ENCODE measurements at regions not wholly inside any gene's neighbourhood (a gene's known extent, or its start where the extent isn't known, plus 50 kb on each side); places are given as distances from the start of the nearest gene placed in this dataset.
"Not testable (repeated sequence)": the region's sequence is repeated elsewhere in the genome, so short reads cannot be mapped to it uniquely, and the experiment has no call there.

DNA sequence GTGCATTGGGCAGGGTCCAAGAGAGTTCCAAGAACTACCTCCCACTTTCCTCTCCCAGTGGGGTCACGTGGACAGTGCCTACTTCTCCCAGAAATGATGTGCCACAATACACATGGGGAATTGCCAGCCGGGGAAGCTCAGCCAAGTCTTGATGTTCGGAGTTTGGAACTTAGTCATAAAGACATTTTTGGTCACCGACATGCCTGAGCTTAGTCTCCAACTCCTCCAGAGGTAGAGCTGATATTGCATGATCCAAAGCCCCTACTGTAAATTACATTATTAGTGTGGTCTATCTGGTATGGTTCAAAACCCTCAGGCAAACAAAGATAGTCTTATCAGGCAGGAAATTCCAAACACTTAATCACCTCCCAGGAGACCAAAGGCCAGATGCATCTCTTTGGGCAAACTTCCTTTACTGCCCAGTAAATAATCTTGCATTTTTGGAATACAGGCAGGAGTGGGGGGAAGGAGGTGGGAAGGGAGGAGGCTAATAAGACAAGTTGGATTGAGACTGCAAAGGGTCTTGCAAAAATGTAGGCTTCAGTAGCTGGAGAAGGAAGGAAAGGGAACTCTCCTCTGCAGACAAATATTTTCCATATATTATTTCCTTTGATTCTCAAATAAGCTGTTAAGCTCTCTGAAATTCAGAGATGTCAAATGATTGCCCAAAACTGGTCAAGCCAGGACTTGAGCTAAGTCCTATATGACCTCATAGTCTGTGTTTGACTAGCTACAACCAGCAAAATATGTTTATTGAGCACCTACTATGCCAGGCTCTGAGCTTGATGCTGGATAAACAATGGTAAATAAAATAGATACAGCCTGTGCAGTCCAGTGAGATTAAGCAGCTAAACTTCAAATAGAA lies 99.4 kb downstream of the DRD1 start:
- DNase-seq = no peak

DNA sequence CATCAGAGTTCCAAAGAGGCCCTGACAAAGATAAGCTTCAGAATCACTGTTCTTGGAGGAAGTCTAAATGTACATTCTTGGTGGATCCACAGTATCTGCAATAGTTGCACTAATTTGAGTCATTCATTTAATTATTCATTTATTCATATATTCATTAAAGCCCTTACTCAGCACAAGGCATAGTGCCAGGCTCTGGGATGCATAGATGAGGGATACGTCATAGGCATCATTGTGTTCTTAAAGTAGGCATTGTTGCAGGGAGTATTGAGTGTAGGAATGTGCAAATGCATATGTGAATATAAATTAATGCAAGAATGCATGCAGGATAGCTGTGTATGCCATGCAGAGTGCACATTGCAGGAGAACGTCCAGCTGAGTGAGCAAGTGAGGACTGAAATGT lies 100.7 kb downstream of the DRD1 start:
- DNase-seq = no peak

DNA sequence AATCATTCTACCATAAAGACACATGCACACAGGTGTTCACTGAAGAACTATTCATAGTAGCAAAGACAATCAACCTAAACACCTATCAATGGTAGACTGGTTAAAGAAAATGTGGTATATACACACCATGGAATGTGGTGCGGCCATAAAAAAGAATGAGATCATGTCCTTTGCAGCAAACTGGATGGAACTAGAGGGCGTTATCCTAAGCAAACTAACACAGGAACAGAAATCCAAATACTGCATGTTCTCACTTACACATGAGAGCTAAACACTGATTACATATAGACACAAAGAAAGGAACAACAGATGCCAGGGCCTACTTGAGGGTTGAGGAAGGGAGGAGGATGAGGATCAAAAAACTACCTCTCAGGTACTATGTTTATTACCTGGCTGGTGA lies 103.8 kb downstream of the DRD1 start:
- no peak for DNase-seq

DNA sequence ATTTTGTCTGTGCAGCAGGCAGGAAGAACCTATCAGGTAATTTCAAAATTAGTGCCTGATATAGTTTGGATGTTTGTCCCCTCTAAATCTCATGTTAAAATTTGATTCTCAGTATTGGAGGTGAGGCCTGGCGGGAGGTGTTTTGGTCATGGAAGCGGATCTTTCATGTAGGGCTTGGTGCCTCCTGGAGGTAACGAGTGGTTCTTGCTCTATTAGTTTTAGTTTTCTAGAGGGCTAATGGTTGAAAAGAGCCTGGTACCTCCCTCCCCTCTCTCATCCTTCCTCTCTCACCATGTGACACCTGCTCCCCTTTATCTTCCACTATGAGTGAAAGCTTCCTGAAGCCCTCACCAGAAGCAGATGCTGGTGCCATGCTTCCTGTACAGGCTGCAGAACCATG lies 106.3 kb downstream of the DRD1 start:
- no peak for DNase-seq

DNA sequence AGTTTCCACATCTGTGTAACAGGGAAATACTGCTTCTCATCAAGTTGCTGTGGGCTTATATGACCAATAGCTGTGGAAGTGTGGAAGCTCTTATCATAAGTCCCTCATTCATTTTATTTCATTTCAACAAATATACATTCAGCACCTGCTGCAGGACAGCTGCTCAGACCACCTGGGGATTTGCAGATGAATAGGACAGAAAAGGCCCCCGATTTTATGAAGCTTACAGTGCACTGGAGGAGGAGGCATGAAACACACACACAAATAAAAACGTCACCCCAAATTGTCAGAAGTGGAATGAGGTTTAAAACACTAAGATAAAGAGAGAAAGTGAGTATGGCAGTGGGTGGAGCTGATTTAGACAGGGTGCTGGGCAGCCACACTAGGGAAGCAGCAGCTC lies 107.2 kb downstream of the DRD1 start:
- DNase-seq = no peak

DNA sequence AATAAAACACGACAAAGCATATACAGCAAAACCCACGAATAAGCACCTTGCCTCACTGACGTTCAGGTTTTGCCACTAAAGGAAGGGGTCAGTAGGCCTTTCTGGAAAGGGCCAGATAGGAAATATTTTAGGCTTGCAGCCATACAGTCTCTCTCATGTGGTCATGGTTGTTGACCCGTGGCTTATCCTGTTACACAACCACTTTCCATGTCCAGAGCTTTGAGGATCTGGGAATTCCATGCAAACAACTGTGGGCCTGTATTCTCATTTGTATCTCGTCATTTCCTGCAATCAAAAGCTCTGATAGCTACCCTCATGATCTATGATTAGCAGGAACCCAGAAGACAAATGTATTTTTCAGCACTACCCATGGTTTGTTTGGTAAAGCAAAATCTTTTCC lies 108.3 kb downstream of the DRD1 start:
- no peak for DNase-seq

DNA sequence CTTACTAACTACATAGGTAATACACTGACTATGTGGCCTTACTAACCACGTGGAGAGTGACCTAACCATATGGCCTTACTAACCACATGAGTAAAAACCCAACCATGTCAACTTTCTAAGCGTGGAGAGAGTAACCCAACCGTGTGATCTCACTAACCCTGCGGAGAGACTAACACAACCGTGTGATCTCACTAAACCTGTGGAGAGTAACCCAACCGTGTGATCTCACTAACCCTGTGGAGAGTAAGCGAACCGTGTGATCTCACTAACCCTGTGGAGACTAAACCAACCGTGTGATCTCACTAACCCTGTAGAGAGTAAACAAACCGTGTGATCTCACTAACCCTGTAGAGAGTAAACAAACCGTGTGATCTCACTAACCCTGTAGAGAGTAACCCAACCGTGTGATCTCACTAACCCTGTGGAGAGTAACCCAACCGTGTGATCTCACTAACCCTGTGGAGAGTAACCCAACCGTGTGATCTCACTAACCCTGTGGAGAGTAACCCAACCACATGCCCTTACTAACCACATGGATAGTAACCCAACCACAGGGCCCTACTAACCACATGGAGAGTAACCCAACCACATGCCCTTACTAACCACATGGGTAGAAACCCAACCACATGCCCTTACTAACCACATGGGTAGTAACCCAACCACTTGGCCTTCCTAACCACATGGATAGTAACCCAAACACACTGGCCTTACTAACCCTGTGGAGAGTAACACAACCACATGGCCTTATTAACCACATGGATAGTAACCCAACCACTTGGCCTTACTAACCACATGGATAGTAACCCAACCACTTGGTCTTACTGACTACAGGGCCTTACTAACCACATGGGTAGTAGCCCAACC lies 112.6 kb downstream of the DRD1 start:
- not testable (repeated sequence) for DNase-seq

DNA sequence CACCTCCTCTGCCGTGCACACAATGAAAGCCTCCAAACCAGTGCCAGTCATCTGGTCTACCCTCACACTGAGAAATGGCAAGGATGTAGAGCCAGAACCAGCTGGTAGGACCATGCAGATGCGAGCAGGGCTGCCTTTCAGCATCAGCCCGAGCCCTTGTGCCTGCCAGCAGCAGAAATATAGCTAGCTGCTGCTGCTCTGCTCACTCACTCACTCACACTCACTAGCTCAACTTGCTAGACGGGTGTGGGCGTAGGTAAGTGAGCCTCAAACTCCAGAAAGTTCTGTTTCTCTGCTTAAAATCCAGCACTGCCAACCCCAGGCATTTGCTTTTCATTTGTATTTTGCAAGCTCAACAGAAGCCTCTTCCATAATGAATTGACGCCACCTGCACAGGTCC lies 114.0 kb downstream of the DRD1 start:
- DNase-seq = no peak

DNA sequence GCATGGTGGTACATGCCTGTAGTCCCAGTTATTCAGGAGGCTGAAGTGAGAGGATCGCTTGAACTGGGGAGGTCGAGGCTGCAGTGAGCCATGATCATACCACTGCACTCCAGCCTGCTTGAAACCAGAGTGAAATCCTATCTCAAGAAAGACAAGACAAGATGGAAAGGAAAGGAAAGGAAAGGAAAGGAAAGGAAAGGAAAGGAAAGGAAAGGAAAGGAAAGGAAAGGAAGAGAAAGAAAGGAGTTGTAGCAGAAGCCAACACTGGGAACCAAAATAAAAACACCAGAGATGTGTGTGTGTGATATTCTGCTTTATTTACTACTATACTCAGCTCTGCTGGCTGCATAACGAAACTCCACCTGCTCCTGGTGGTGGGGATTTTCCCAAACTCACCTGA lies 115.3 kb downstream of the DRD1 start:
- no peak for DNase-seq

DNA sequence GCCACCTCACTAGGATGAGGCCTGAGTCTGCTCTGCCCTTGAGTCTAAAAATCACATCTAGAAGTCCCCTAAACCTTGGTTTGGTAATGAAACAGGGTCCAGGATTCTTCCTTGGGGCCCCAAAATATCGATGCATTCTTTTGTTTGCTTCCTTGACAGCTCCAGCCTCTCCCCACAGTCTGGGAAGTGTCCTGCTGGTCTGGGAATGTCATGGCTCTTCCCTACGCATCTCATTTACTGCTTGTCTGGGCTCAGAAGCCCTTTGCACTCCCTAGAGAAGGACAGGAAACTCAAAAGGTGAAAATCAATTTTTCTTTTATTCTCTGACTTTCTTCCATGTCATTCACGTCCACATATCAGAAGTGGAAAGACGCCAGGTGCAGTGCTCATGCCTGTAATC lies 115.8 kb downstream of the DRD1 start:
- DNase-seq = no peak

DNA sequence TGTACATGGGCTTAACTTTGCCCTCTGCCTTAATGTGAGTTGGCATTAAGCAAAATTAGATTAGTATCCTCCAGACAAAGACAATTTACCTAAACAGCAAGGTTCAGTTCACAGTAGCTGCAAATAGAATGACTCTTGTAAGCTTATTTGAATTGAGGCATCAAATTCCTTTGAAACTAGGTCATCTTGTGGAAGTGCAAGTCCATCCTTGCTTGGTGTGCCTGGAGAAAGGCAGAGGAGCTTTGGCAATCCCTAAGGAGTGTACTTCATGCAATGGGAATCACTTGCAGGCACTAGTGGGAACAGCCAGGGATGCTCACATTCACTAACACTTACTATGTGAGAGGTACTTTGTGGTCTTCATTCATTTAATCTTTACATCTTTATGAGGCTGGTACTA lies 118.3 kb downstream of the DRD1 start:
- no peak for DNase-seq

DNA sequence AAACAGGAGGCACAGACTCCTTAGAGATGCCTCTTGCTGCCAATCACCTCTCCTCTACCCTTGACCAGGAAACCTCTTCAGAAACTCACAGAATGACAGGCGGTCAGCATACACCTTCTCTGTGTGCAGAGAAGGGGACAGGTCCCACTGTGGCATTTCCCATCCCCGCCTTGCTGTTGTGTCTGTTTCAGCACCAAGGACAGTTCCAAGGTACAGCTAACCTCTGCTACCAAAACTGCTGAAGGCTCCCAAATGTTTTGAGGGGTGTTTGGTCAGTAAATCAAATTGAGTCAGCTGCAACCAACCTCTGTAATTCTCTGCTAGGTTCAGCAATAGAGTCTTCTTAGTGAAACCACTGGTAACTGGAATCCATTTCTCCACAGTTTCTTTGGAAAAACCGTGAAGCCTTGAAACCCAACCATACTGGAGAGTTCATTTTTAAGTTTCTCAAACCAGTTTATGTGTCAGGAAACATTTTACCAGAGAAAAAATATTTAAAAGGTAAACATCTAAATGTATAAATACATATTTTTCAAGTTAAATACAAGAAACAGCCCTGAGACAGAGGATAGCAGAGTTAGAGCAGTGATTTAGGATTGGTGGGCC lies 122.0 kb downstream of the DRD1 start:
- no peak for DNase-seq

DNA sequence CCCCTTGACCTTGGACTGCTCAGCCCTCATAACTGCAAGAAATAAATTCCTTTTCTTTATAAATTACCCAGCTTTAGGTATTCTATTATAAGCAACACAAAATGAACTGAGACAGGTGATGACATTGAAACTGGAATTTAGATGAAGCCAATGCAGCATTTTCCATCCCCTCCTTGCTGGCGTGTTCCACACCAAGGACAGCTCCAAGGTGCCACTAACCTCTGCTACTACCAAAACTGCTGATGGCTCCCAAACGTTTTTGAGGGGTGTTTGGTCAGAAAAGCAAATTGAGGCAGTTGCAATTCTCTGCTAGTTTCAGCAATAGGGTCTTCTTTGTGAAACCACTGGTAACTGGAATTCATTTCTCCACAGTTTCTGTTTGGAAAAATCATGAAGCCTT lies 124.8 kb downstream of the DRD1 start:
- DNase-seq = no peak

DNA sequence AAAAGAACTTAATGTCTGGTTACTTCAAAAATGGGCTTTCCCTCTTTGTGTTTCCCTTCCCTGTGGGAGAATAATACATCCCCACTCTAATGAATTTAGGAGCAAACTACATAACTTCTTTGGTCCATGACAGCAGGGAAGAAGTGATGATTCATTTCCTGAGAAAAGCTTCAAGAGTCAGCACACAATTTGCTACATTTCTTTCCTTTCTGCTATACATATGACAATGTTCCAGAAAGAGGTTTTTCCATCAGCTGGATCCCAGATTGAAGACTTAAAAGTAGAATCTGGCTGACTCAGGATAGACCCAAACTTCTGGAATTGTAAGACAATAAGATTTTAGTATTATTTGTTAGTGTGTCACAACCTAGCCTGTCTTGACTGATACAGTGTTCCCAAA lies 126.1 kb downstream of the DRD1 start:
- DNase-seq = no peak

DNA sequence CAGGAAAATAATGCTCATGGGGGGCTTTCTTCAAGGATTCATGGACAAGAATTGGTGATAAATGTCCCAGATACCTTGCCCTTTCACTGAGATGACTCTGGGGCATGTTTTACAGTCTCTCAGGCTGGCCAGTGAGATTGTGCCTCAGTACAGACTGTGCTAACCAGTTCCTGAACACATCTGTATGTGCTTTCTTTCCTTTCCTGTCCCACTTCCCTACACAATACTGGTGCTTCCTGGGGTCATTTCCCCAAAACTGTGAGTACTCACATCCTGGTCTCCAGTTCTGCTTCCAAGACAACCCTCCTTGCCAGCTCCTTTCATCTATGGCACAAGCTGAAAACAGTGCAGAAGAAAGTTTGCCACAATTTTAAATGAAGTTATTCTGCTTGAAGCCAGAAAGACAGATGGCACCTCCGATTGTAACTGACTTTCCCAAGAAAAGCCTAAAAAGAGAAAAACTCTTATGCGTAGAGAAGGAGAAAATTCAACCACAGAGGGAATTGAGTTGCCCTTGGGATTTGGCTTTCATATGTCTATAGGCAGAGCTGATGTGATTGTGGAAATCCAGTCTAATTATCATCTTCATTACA lies 134.7 kb downstream of the DRD1 start:
- DNase-seq = no peak

DNA sequence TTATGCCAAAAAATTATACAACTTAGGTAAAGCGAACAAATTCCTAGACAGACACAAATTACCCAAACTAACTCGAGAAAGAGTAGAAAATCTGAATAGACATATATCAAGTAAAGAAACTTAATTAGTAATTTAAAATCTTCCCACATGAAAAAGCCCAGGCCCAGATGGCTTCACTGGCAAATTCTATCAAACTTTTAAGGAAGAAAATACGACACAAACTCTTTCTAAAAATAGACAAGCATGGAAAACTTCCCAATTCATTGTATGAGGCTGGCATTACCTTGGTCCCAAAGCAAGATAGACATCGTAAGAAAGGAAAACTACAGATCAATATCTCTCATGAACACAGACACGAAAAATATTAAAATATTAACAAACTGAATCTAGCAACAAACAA lies 135.3 kb downstream of the DRD1 start:
- no peak for DNase-seq

DNA sequence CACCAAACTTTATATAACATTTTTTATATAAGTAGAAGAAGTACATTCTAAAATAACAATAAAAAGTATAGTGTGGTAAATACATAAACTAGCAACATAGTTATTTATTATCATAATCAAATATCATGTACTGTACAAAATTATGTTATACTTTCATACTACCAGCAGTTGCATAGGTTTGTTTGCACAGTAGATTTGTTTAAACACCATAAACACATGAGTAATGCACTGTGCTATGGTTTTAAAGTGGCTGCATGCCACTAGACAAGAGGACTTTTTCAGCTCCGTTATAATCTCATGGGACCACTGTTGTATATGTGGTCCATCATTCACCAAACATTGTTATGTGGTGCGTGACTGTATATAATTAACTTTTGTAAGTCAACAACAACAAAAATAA lies 137.6 kb downstream of the DRD1 start:
- DNase-seq = no peak

DNA sequence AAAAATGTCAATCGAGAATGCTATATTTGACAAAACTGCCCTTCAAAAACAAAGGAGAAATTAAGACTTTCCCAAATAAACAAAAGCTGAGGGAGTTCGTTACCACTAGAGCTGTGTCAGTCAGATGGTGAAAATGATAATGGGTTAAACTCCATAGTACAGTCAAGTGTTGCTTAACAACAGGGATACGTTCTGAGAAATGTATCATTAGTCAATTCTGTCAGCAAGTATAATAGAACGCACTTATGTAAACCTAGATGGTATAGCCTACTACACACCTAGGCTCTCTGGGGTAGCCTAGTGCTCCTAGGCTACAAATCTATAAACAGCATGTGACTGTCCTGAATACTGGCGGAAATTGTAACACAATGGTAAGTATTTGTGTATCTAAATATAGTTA lies 138.7 kb downstream of the DRD1 start:
- DNase-seq = no peak

DNA sequence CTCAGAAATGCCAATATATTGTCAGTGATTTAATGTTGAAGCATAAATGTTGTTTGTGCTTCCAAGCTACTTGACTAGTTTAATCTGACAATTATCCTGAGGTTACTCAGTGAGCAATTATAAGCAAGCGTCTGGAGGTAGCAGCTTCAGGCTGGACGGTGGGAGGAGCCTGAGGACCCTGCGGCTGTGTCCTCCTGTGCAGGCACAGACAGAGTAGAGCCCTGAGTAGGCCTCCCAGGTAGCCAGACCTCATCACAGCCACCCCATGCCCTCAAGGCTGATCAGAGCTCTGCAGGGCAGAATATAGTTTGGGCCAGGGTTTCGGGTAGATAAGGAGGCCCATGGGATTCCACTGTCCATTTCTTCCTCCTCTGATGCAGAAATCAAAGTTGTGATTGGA lies 153.6 kb downstream of the DRD1 start:
- no peak for DNase-seq

DNA sequence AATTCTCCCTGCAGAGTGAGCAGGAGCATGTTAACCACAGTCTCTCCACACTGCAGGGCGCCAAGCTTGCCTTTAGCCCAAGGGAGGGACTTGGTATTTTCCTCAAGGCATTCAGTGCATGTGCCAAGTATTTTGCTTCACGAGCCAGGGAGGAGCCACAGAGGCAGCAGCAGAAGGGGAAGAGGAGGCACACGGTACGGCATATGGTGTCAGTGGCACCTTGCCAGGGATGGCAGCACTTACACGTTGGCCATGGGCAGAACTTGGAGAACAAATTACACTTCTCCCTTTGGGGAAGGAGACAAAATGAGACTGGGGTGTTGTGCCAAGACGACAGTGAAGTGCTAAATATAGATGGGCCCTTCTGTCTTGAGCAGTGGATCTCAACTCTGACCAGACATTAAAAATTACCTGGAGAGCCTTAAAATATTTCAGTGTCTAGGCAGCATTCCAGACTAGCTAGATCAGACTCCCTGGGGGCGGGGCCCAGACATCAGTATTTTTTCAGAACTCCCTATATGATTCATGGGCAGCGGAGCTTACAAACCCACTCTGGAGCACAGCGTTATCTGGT lies 155.8 kb downstream of the DRD1 start:
- DNase-seq = no peak

DNA sequence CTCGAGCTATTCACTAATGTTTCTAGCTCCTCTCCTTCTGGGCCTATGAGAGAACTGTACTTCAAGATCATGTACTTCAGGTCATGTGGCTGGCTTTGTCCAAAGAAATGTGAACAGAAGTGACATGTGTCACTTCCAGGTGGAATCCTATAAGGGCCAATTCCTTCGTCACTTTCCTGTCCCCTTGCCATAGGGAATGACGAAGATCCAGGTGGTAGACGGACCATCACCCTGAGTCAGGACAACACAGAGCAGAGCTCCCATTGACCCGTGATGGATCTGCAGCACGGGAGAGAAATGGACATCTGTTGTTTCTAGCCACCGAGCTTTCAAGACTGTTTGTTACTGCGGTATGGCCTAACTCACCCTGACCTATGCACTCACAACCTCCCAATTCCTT lies 157.0 kb downstream of the DRD1 start:
- DNase-seq = no peak

DNA sequence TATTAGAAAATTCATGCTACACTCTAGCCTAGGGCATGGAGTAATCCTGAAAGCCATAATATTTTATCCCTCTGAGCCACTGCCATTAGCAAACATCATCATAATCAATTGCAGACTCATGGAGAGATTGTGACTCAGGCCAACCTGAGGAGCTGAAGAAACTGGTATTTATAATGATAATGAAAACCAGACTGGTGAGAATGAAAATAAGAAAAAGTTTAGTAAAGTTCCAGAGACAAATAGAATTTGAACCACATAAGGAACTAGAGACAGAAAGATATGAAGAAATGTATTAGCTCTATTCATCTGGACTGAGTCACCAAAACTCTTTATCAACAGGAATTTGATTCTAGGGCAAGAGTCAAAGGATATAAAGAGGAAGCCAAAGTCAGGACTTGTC lies 158.7 kb downstream of the DRD1 start:
- no peak for DNase-seq

DNA sequence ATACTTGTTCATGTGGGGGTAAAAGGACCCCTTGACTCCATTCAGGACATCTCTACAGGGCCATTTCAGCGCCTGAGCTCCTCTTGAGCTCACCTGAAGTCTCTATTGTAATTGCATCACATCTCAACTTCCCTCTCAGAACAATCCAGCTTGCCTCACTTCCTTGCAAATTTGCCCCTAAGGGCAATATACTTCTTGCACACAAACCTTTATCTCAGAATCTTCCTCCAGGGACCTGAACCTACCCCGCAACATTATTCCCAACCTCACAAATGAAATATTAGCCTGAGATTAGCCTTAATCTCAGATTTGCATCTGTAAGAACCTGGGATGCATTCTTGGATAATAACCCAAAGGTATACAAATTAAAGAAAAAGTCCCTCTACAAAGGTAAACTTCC lies 159.2 kb downstream of the DRD1 start:
- DNase-seq = no peak

All from CD4-positive, alpha-beta T cell treated with Interleukin-15 for 1 hour (primary cell).